A673 (cell line): ENCODE measurements at regions not wholly inside any gene's neighbourhood (a gene's known extent, or its start where the extent isn't known, plus 50 kb on each side); places are given as distances from the start of the nearest gene placed in this dataset.
"Not testable (repeated sequence)": the region's sequence is repeated elsewhere in the genome, so short reads cannot be mapped to it uniquely, and the experiment has no call there.

ENCODE experiments used
- BruUV-seq: library from RNA; stranded (reverse); fragments of 400-500 nt; replicated peaks from 2 replicates; lab custom pipeline; 2021; lab: Mats Ljungman, UMichigan
- CTCF ChIA-PET: fragments of 300-600 bp; sonication (Branson Sonifier 250); formaldehyde crosslinking; loops from one replicate; lab custom pipeline; 2022; ENCODE audit warnings: antibody characterized with exemption; lab: Charles Lee
- POLR2A ChIA-PET: fragments of 300-600 bp; sonication (Branson Sonifier 250); formaldehyde crosslinking; loops from one replicate; lab custom pipeline; 2022; ENCODE audit warnings: antibody characterized with exemption; ENCODE audit not compliant: low non-redundant PET; lab: Charles Lee
- DNase-seq: peaks from one replicate; pipeline ENCODE4 v3.0.0-alpha.2; 2015; ENCODE audit warnings: low spot score
- H3K27ac ChIP-seq: fragments of 200-600 bp; sonication (generic); 2 replicates; pipeline ENCODE4 v1.5.1; 2016; ENCODE audit warnings: mixed run types, low read depth, mild to moderate bottlenecking, mixed read lengths, antibody characterized with exemption, low read length; ENCODE audit not compliant: poor library complexity, severe bottlenecking
- H3K27me3 ChIP-seq: fragments of 200-600 bp; sonication (generic); replicated peaks from 2 replicates; pipeline ENCODE4 v1.6.1; 2017; ENCODE audit warnings: mixed run types, low read depth, mild to moderate bottlenecking, mixed read lengths, antibody characterized with exemption, low read length; ENCODE audit not compliant: insufficient read depth, poor library complexity
- H3K36me3 ChIP-seq: fragments of 200-600 bp; sonication (generic); 2 replicates; pipeline ENCODE4 v1.6.1; 2016; ENCODE audit warnings: mixed run types, mild to moderate bottlenecking, mixed read lengths, antibody characterized with exemption, low read length; ENCODE audit not compliant: insufficient read depth, poor library complexity, severe bottlenecking
- H3K4me1 ChIP-seq: fragments of 200-600 bp; sonication (generic); 2 replicates; pipeline ENCODE4 v1.6.1; 2017; ENCODE audit warnings: mixed run types, mild to moderate bottlenecking, mixed read lengths, antibody characterized with exemption, low read length; ENCODE audit not compliant: insufficient read depth, poor library complexity, severe bottlenecking
- H3K4me3 ChIP-seq: fragments of 200-600 bp; sonication (generic); 2 replicates; pipeline ENCODE4 v1.5.1; 2016; ENCODE audit warnings: low read depth, mixed run types, mild to moderate bottlenecking, mixed read lengths, low read length; ENCODE audit not compliant: poor library complexity, severe bottlenecking
- H3K9me3 ChIP-seq: fragments of 200-600 bp; sonication (generic); 2 replicates; pipeline ENCODE4 v1.6.1; 2016; ENCODE audit warnings: mixed run types, low read depth, mild to moderate bottlenecking, mixed read lengths, antibody characterized with exemption, low read length; ENCODE audit not compliant: poor library complexity, severe bottlenecking
- intact Hi-C: fragments of 100-400 bp; cut with micrococcal nuclease; formaldehyde crosslinking; loops from one replicate; pipeline ENCODE4 v1.10.0; 2022; ENCODE audit not compliant: unreplicated experiment

- intact Hi-C loops, result not testable (repeated sequence)
Measured at GRCh38 chr15:32536507-32537172, 56.6 kb upstream of the GOLGA8N start.

GRCh38 chr15:32536057-32536493 lies 57.2 kb upstream of the GOLGA8N start:
- POLR2A ChIA-PET, BruUV-seq: not testable (repeated sequence)

More at GRCh38 chr15:32536507-32537172, 56.6 kb upstream of the GOLGA8N start:
- H3K36me3 ChIP-seq, H3K4me1 ChIP-seq, H3K27ac ChIP-seq, CTCF ChIA-PET, H3K27me3 ChIP-seq, BruUV-seq, POLR2A ChIA-PET, H3K9me3 ChIP-seq: not testable (repeated sequence)
- H3K4me3 ChIP-seq, result peak overlapping the region; percentile 43
- peak; percentile 0 for DNase-seq

GRCh38 chr15:32535150-32535898 lies 57.9 kb upstream of the GOLGA8N start:
- POLR2A ChIA-PET, H3K27ac ChIP-seq, H3K27me3 ChIP-seq, H3K4me1 ChIP-seq, H3K9me3 ChIP-seq, H3K4me3 ChIP-seq, H3K36me3 ChIP-seq, intact Hi-C loops, CTCF ChIA-PET, BruUV-seq, DNase-seq: not testable (repeated sequence)

More at GRCh38 chr15:32536057-32536493, 57.2 kb upstream of the GOLGA8N start:
- H3K9me3 ChIP-seq, CTCF ChIA-PET, intact Hi-C loops, H3K27me3 ChIP-seq, DNase-seq, H3K27ac ChIP-seq, H3K4me3 ChIP-seq, H3K36me3 ChIP-seq, H3K4me1 ChIP-seq: not testable (repeated sequence)

DNA sequence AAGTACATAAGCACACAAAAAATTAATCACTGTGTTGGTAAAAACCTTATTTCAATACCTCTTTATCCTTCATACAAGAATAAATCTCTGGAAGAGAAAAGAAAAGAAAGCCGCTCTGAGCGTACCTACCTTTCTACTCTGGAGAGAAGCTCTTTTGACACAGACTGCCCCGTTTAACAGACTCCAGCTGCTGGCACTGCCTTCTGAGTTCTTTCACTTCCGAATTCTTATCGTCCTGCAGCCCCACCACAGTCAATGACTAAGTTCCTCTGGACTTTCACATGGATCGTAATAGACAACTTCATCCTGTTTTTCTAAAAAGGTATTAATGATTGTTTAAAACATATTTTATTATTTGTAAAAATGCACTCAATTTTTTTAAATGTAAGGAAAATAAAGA lies 67.5 kb upstream of the GOLGA8O start:
- H3K27me3 ChIP-seq, H3K4me3 ChIP-seq, DNase-seq, H3K36me3 ChIP-seq, CTCF ChIA-PET, H3K27ac ChIP-seq, BruUV-seq, H3K4me1 ChIP-seq, POLR2A ChIA-PET, H3K9me3 ChIP-seq, intact Hi-C loops: not testable (repeated sequence)

DNA sequence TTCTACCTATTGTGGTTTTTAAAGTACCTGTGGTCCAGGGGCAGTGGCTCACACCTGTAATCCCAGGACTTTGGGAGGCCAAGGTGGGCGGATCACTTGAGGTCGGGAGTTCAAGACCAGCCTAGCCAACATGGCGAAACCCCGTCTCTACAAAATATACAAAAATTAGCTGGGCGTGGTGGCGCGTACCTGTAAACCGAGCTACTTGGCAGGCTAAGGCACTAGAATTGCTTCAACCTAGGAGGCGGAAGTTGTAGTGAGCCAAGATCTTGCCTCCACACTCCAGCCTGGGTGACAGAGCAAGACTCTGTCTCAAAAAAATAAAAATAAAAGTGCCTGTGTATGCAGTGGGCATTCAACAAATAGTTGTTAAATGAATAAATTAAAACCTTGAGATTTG lies 67.0 kb upstream of the GOLGA8O start:
- POLR2A ChIA-PET, H3K36me3 ChIP-seq, H3K9me3 ChIP-seq, H3K4me1 ChIP-seq, intact Hi-C loops, H3K4me3 ChIP-seq, CTCF ChIA-PET, DNase-seq, H3K27me3 ChIP-seq, BruUV-seq, H3K27ac ChIP-seq: not testable (repeated sequence)

- intact Hi-C loops, POLR2A ChIA-PET, H3K9me3 ChIP-seq, H3K27ac ChIP-seq, CTCF ChIA-PET, DNase-seq, H3K27me3 ChIP-seq, H3K4me3 ChIP-seq, BruUV-seq, H3K4me1 ChIP-seq, H3K36me3 ChIP-seq: not testable (repeated sequence)
Measured at GRCh38 chr15:32518976-32519375, 63.5 kb upstream of the GOLGA8O start.

- H3K27me3 ChIP-seq, H3K4me1 ChIP-seq, CTCF ChIA-PET, intact Hi-C loops, H3K9me3 ChIP-seq, POLR2A ChIA-PET, H3K27ac ChIP-seq, BruUV-seq, H3K36me3 ChIP-seq, DNase-seq, H3K4me3 ChIP-seq: not testable (repeated sequence)
Measured at GRCh38 chr15:32518013-32518412, 62.6 kb upstream of the GOLGA8O start.
